CD14-positive monocyte (primary cell): ENCODE measurements at regions not wholly inside any gene's neighbourhood (a gene's known extent, or its start where the extent isn't known, plus 50 kb on each side); places are given as distances from the start of the nearest gene placed in this dataset.

Experiments
- DNase-seq, 3 donors: peaks; one replicate each; pipeline ENCODE4 v3.0.0-alpha.2; 2011 to 2022
- H2AFZ ChIP-seq: 2 replicates; pipeline ENCODE4 v1.6.0; 2012; ENCODE audit warnings: mild to moderate bottlenecking, low read depth, low read length, inconsistent platforms; ENCODE audit not compliant: insufficient read depth, poor library complexity, severe bottlenecking
- H3K27ac ChIP-seq, 2 donors: 1 replicate in 1 of 2; 2 replicates in 1 of 2; pipeline ENCODE4 v1.5.1; 2012 to 2013; ENCODE audit warnings: low read length in 2 of 2, control low read depth in 1 of 2, inconsistent platforms in 1 of 2, low read depth in 1 of 2, mild to moderate bottlenecking in 1 of 2
- H3K27me3 ChIP-seq, 2 donors: one replicate each; pipeline versions ENCODE4 v1.6.0 to v1.6.1; 2011 to 2013; ENCODE audit warnings: low read length in 2 of 2; ENCODE audit not compliant: control insufficient read depth in 2 of 2, insufficient read depth in 2 of 2
- H3K36me3 ChIP-seq, 2 donors: replicated peaks in 1 of 2; 1 replicate in 1 of 2; 2 replicates in 1 of 2; pipeline versions ENCODE4 v1.5.1 to v1.6.1; 2012 to 2013; ENCODE audit warnings: low read length in 2 of 2, control low read depth in 1 of 2, inconsistent platforms in 1 of 2, mild to moderate bottlenecking in 1 of 2; ENCODE audit not compliant: insufficient read depth in 2 of 2, control insufficient read depth in 1 of 2
- H3K4me1 ChIP-seq, 2 donors: 1 replicate in 1 of 2; 2 replicates in 1 of 2; pipeline versions ENCODE4 v1.5.1 to v1.6.1; 2012 to 2013; ENCODE audit warnings: low read length in 2 of 2, control low read depth in 1 of 2, inconsistent platforms in 1 of 2, mild to moderate bottlenecking in 1 of 2, moderate library complexity in 1 of 2; ENCODE audit not compliant: insufficient read depth in 2 of 2, control insufficient read depth in 1 of 2
- H3K4me2 ChIP-seq: replicated peaks from 2 replicates; pipeline ENCODE3; 2012; ENCODE audit warnings: low read length, moderate library complexity, mild to moderate bottlenecking; ENCODE audit not compliant: poor library complexity, severe bottlenecking; ENCODE audit errors: extremely low read depth
- H3K4me3 ChIP-seq, 3 experiments: fragments of 200-600 bp in 1 of 3; sonication (generic) in 1 of 3; replicated peaks in 1 of 3; 1 replicate in 2 of 3; 2 replicates in 1 of 3; pipeline ENCODE4 v1.5.1; 2011 to 2013; ENCODE audit warnings: low read length in 3 of 3, mild to moderate bottlenecking in 3 of 3, control low read depth in 2 of 3, low read depth in 2 of 3, inconsistent platforms in 1 of 3, moderate library complexity in 1 of 3
- H3K79me2 ChIP-seq: 2 replicates; pipeline ENCODE4 v1.6.0; 2012; ENCODE audit warnings: mild to moderate bottlenecking, control low read depth, inconsistent platforms, low read length, moderate library complexity; ENCODE audit not compliant: insufficient read depth
- H3K9ac ChIP-seq: 2 replicates; pipeline ENCODE4 v1.6.0; 2017; ENCODE audit warnings: low read length, mild to moderate bottlenecking; ENCODE audit not compliant: insufficient read depth, poor library complexity, severe bottlenecking
- H3K9me3 ChIP-seq, 2 donors: replicated peaks in 1 of 2; 1 replicate in 1 of 2; 2 replicates in 1 of 2; pipeline versions ENCODE4 v1.5.1 to v1.6.1; 2012 to 2013; ENCODE audit warnings: low read length in 2 of 2, control low read depth in 1 of 2; ENCODE audit not compliant: control insufficient read depth in 1 of 2, insufficient read depth in 1 of 2
- H4K20me1 ChIP-seq: 2 replicates; pipeline ENCODE4 v1.6.0; 2012; ENCODE audit warnings: mild to moderate bottlenecking, low read length, control low read depth, moderate library complexity; ENCODE audit not compliant: insufficient read depth
- H3K27ac Mint-ChIP-seq, 7 donors: one replicate each; pipeline ENCODE4 v1.8.0; 2020; ENCODE audit warnings: mild to moderate bottlenecking in 7 of 7, mixed read lengths in 7 of 7, moderate library complexity in 6 of 7, inconsistent platforms in 2 of 7
- H3K27me3 Mint-ChIP-seq, 3 donors: one replicate each; pipeline ENCODE4 v1.8.0; 2021 to 2022; ENCODE audit warnings: low read depth in 3 of 3, mild to moderate bottlenecking in 3 of 3, mixed read lengths in 3 of 3, moderate library complexity in 3 of 3, inconsistent platforms in 1 of 3
- H3K36me3 Mint-ChIP-seq, 2 donors: one replicate each; pipeline ENCODE4 v1.8.0; 2020; ENCODE audit warnings: mixed read lengths in 2 of 2, inconsistent platforms in 1 of 2, mild to moderate bottlenecking in 1 of 2
- H3K4me1 Mint-ChIP-seq: one replicate; pipeline ENCODE4 v1.8.0; 2020; ENCODE audit warnings: mild to moderate bottlenecking, mixed read lengths
- H3K4me3 Mint-ChIP-seq, 2 donors: one replicate each; pipeline ENCODE4 v1.8.0; 2020; ENCODE audit warnings: mild to moderate bottlenecking in 2 of 2, mixed read lengths in 2 of 2, moderate library complexity in 1 of 2
- H3K9me3 Mint-ChIP-seq, 7 donors: one replicate each; pipeline ENCODE4 v1.8.0; 2020 to 2022; ENCODE audit warnings: mixed read lengths in 7 of 7, mild to moderate bottlenecking in 6 of 7, moderate library complexity in 6 of 7, inconsistent platforms in 2 of 7
- CTCF ChIP-seq: fragments of 200-600 bp; IDR thresholded peaks from one replicate; pipeline ENCODE4 v1.8.0; 2022; ENCODE audit warnings: antibody characterized with exemption, mild to moderate bottlenecking
- WGBS: methylation state at CpG from one replicate; pipeline ENCODE4 v1.1.5; 2013; ENCODE audit warnings: missing lambda C conversion rate; ENCODE audit not compliant: insufficient coverage; 5-methylcytosine and 5-hydroxymethylcytosine counted together
- intact Hi-C, 2 donors: fragments of 100-400 bp; cut with micrococcal nuclease; formaldehyde crosslinking; loops; one replicate each; pipeline versions ENCODE4 v1.15.0 to v1.15.1; 2023

GRCh38 chr2:147122944-147123343 is 721.9 kb upstream of the ACVR2A start:
- Histone ChIP-seq H3K9me3 (peaks cover 9% of the 10 kb centered on the region in 2 donors), H3K79me2 (no peaks in the 10 kb centered on the region), H4K20me1 (no peaks in the 10 kb centered on the region), H3K4me2 (no peak overlapping the region), H3K4me3 (no peak overlapping the region), H3K4me1 (no peaks in the 10 kb centered on the region), H3K27me3 (no peaks in the 10 kb centered on the region), H3K36me3 (no peaks in the 10 kb centered on the region), H3K27ac (no peak overlapping the region), H3K9ac (no peak overlapping the region), H2AFZ (no peak overlapping the region)
- Mint-ChIP-seq H3K4me3 (no peak overlapping the region), H3K4me1 (no peaks in the 10 kb centered on the region), H3K9me3 (peaks cover 6 to 26% (median 9%) of the 10 kb centered on the region in 7 donors), H3K36me3 (no peaks in the 10 kb centered on the region), H3K27me3 (no peaks in the 10 kb centered on the region), H3K27ac (no peak overlapping the region)
- no peak for TF ChIP-seq CTCF
- intact Hi-C loops = no loop called here
- no CpG with 5 or more reads among the region's 3 CpGs for WGBS
- DNase-seq = no peak

GRCh38 chr2:147110962-147111361 is 733.9 kb upstream of the ACVR2A start:
- H3K79me2 ChIP-seq = no peaks in the 10 kb centered on the region
- peaks cover 0 to 5% of the 10 kb centered on the region in 2 donors for H3K9me3 ChIP-seq
- H3K9me3 Mint-ChIP-seq = peaks cover 2 to 9% (median 4%) of the 10 kb centered on the region in 7 donors
- H3K4me1 Mint-ChIP-seq = no peaks in the 10 kb centered on the region
- TF ChIP-seq CTCF = no peak
- H3K4me3 Mint-ChIP-seq = no peak overlapping the region
- no peak for DNase-seq
- H3K27me3 ChIP-seq = no peaks in the 10 kb centered on the region
- no peak overlapping the region for H3K9ac ChIP-seq
- no peak overlapping the region for H3K4me2 ChIP-seq
- H3K4me1 ChIP-seq = no peaks in the 10 kb centered on the region
- no peaks in the 10 kb centered on the region for H3K36me3 ChIP-seq
- no peaks in the 10 kb centered on the region for H4K20me1 ChIP-seq
- no peak overlapping the region for H2AFZ ChIP-seq
- intact Hi-C loops = no loop called here
- H3K27ac ChIP-seq = no peak overlapping the region
- H3K4me3 ChIP-seq = no peak overlapping the region
- H3K36me3 Mint-ChIP-seq = no peaks in the 10 kb centered on the region
- H3K27ac Mint-ChIP-seq = no peak overlapping the region
- WGBS = no CpG with 5 or more reads among the region's 4 CpGs
- H3K27me3 Mint-ChIP-seq = no peaks in the 10 kb centered on the region
